IPS-18a (cell line): ENCODE measurements at regions not wholly inside any gene's neighbourhood (a gene's known extent, or its start where the extent isn't known, plus 50 kb on each side); places are given as distances from the start of the nearest gene placed in this dataset.

Experiments
- H3K27ac ChIP-seq: one replicate; pipeline ENCODE4 v1.5.1; 2013; ENCODE audit warnings: low read length
- H3K27me3 ChIP-seq: one replicate; pipeline ENCODE4 v1.6.1; 2013; ENCODE audit warnings: mild to moderate bottlenecking, low read length; ENCODE audit not compliant: control insufficient read depth, insufficient read depth
- H3K36me3 ChIP-seq: one replicate; pipeline ENCODE4 v1.6.1; 2013; ENCODE audit warnings: low read depth, low read length; ENCODE audit not compliant: control insufficient read depth
- H3K4me1 ChIP-seq: one replicate; pipeline ENCODE4 v1.6.1; 2013; ENCODE audit warnings: low read depth, low read length; ENCODE audit not compliant: control insufficient read depth
- H3K4me3 ChIP-seq: one replicate; pipeline ENCODE4 v1.5.1; 2013; ENCODE audit warnings: low read length
- H3K9ac ChIP-seq: one replicate; pipeline ENCODE4 v1.6.1; 2013; ENCODE audit warnings: mild to moderate bottlenecking, low read length, moderate library complexity
- H3K9me3 ChIP-seq: one replicate; pipeline ENCODE4 v1.6.1; 2013; ENCODE audit warnings: low read depth, low read length; ENCODE audit not compliant: control insufficient read depth

GRCh38 chr11:135036488-135037297, 624.7 kb upstream of the B3GAT1 start:
- Histone ChIP-seq H3K9ac (no peak overlapping the region), H3K27ac (no peak overlapping the region), H3K4me3 (no peak overlapping the region), H3K9me3 (no peaks in the 10 kb centered on the region), H3K36me3 (no peaks in the 10 kb centered on the region), H3K27me3 (peaks cover 8% of the 10 kb centered on the region), H3K4me1 (peaks cover 13% of the 10 kb centered on the region)

GRCh38 chr11:135035282-135035681, 623.2 kb upstream of the B3GAT1 start:
- Histone ChIP-seq H3K36me3 (no peaks in the 10 kb centered on the region), H3K27ac (no peak overlapping the region), H3K4me3 (no peak overlapping the region), H3K4me1 (peaks cover 14% of the 10 kb centered on the region), H3K9me3 (no peaks in the 10 kb centered on the region), H3K27me3 (peaks cover 8% of the 10 kb centered on the region), H3K9ac (no peak overlapping the region)

GRCh38 chr11:135033540-135033939, 621.5 kb upstream of the B3GAT1 start:
- no peak overlapping the region for H3K27ac ChIP-seq
- peaks cover 17% of the 10 kb centered on the region for H3K4me1 ChIP-seq
- no peak overlapping the region for H3K4me3 ChIP-seq
- no peaks in the 10 kb centered on the region for H3K36me3 ChIP-seq
- H3K9ac ChIP-seq, result no peak overlapping the region
- peaks cover 8% of the 10 kb centered on the region for H3K27me3 ChIP-seq
- no peaks in the 10 kb centered on the region for H3K9me3 ChIP-seq

- no peak overlapping the region for H3K9ac ChIP-seq
- H3K9me3 ChIP-seq, result no peaks in the 10 kb centered on the region
- H3K4me3 ChIP-seq, result no peak overlapping the region
- peaks cover 8% of the 10 kb centered on the region for H3K27me3 ChIP-seq
- no peak overlapping the region for H3K27ac ChIP-seq
- peaks cover 17% of the 10 kb centered on the region for H3K4me1 ChIP-seq
- no peaks in the 10 kb centered on the region for H3K36me3 ChIP-seq
Observed at GRCh38 chr11:135031205-135031989, 619.4 kb upstream of the B3GAT1 start.

- no peak overlapping the region for H3K27ac ChIP-seq
- H3K9me3 ChIP-seq, result no peaks in the 10 kb centered on the region
- H3K9ac ChIP-seq, result no peak overlapping the region
- H3K4me3 ChIP-seq, result no peak overlapping the region
- H3K27me3 ChIP-seq, result no peaks in the 10 kb centered on the region
- H3K36me3 ChIP-seq, result no peaks in the 10 kb centered on the region
- peaks cover 4% of the 10 kb centered on the region for H3K4me1 ChIP-seq
Observed at GRCh38 chr11:135027461-135027860, 615.4 kb upstream of the B3GAT1 start.

- no peaks in the 10 kb centered on the region for H3K27me3 ChIP-seq
- H3K4me3 ChIP-seq, result no peak overlapping the region
- H3K27ac ChIP-seq, result no peak overlapping the region
- H3K36me3 ChIP-seq, result no peaks in the 10 kb centered on the region
- no peak overlapping the region for H3K9ac ChIP-seq
- no peaks in the 10 kb centered on the region for H3K4me1 ChIP-seq
- H3K9me3 ChIP-seq, result no peaks in the 10 kb centered on the region
Observed at GRCh38 chr11:135023499-135023898, 611.5 kb upstream of the B3GAT1 start.

GRCh38 chr11:135022454-135022853, 610.4 kb upstream of the B3GAT1 start:
- no peaks in the 10 kb centered on the region for H3K4me1 ChIP-seq
- no peaks in the 10 kb centered on the region for H3K36me3 ChIP-seq
- H3K4me3 ChIP-seq, result no peak overlapping the region
- H3K9ac ChIP-seq, result no peak overlapping the region
- no peaks in the 10 kb centered on the region for H3K9me3 ChIP-seq
- H3K27ac ChIP-seq, result no peak overlapping the region
- H3K27me3 ChIP-seq, result no peaks in the 10 kb centered on the region

GRCh38 chr11:135019899-135020298, 607.9 kb upstream of the B3GAT1 start:
- Histone ChIP-seq H3K9ac (no peak overlapping the region), H3K4me1 (no peaks in the 10 kb centered on the region), H3K9me3 (no peaks in the 10 kb centered on the region), H3K27me3 (no peaks in the 10 kb centered on the region), H3K36me3 (no peaks in the 10 kb centered on the region), H3K4me3 (no peak overlapping the region), H3K27ac (no peak overlapping the region)

GRCh38 chr11:135019343-135019871, 607.4 kb upstream of the B3GAT1 start:
- Histone ChIP-seq H3K4me3 (no peak overlapping the region), H3K9me3 (no peaks in the 10 kb centered on the region), H3K9ac (no peak overlapping the region), H3K27ac (no peak overlapping the region), H3K4me1 (no peaks in the 10 kb centered on the region), H3K36me3 (no peaks in the 10 kb centered on the region), H3K27me3 (no peaks in the 10 kb centered on the region)

GRCh38 chr11:135017296-135017695, 605.3 kb upstream of the B3GAT1 start:
- H3K4me1 ChIP-seq, result no peaks in the 10 kb centered on the region
- H3K36me3 ChIP-seq, result no peaks in the 10 kb centered on the region
- no peaks in the 10 kb centered on the region for H3K27me3 ChIP-seq
- no peak overlapping the region for H3K4me3 ChIP-seq
- no peak overlapping the region for H3K9ac ChIP-seq
- no peaks in the 10 kb centered on the region for H3K9me3 ChIP-seq
- no peak overlapping the region for H3K27ac ChIP-seq

- no peaks in the 10 kb centered on the region for H3K9me3 ChIP-seq
- H3K4me1 ChIP-seq, result no peaks in the 10 kb centered on the region
- H3K4me3 ChIP-seq, result no peak overlapping the region
- H3K36me3 ChIP-seq, result no peaks in the 10 kb centered on the region
- no peak overlapping the region for H3K27ac ChIP-seq
- no peak overlapping the region for H3K9ac ChIP-seq
- H3K27me3 ChIP-seq, result no peaks in the 10 kb centered on the region
Observed at GRCh38 chr11:135015966-135016365, 603.9 kb upstream of the B3GAT1 start.
